ENCODE measurements at regions not wholly inside any gene's neighbourhood (a gene's known extent, or its start where the extent isn't known, plus 50 kb on each side); places are given as distances from the start of the nearest gene placed in this dataset.
A peak's percentile ranks its signal among the peaks of the same experiment; 100 is the strongest.
"Not testable (repeated sequence)": the region's sequence is repeated elsewhere in the genome, so short reads cannot be mapped to it uniquely, and the experiment has no call there.

DNA sequence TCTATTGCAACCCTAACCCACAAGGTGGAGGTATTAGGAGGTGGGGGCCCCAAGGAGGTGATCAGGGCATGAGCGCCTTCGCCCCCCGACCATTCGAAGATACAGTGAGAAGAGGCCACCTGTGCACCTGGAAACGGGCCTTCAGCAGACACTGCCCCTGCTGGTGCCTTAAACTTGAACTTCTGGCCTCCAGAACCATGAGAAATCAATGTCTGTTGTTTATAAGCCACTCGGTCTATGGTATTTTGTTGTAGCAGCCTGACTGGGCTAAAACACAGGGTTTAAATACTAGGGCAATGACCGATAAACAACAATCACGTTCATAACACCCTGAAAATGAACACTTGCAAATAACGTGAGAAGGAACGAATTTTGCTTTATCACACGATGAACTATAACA lies 85.2 kb upstream of the USP29 start:
- DNase-seq, result no peak

- not testable (repeated sequence) for DNase-seq
Observed at GRCh38 chr19:57035740-57036139, 84.0 kb upstream of the USP29 start.

GRCh38 chr19:57037556-57037955 lies 82.2 kb upstream of the USP29 start:
- DNase-seq, result no peak

DNA sequence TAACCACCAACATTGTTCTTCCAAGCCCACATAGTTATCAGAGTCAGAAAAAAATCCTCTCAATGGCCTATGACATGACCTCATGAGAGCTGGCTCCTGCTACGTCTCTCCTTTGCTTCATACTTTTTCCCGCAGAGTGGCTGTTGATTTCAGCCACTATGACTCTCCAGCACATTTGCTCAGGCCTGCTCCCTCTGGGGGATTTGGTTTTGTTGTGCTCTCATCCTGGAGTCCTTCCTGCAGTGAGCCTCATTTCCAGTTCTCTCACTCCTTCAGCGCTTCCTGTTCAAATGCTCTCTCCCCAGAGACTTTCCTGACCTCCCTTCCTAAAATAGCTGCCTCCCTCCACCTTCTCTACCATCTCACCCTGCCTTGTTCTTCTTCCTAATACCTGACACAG lies 72.0 kb upstream of the USP29 start:
- DNase-seq, result no peak

DNA sequence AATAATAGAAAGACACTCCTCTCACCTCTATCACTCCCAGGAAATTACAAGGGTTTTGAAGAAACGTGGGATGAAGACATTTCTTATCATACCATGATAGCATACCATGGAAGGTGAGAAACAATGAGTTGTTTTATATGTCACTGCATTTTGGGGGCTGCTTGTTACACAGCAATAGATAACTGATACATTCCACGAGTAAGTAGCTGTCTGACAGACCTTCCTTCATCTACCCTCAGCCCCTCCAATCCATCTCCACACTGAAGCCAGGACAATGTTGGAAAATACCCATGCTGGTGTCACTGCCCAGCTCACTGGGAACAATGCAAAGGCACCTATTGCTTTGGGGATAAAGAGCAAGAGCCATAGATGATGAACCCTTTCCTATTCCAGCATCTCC lies 68.9 kb upstream of the USP29 start:
- DNase-seq, result no peak

DNA sequence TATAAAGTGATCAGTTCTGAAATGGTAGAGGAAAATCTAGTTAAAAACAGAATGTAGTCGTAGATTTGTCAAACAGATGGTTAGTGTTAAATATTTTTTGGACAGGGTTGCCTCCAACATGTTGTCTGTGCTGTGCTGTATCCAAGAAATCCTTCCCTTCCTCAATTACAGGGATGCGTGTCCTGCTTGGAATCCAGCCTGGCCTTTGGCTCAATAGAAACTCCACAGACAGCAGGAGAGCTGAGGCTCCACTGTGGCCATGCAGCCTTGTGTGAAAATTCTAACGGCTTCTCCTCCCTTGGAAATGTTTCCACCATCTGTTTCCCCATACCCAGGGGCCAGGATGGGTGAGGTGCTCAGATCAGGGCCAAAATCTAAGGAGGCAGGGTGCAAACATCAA lies 67.7 kb upstream of the USP29 start:
- DNase-seq, result no peak

DNA sequence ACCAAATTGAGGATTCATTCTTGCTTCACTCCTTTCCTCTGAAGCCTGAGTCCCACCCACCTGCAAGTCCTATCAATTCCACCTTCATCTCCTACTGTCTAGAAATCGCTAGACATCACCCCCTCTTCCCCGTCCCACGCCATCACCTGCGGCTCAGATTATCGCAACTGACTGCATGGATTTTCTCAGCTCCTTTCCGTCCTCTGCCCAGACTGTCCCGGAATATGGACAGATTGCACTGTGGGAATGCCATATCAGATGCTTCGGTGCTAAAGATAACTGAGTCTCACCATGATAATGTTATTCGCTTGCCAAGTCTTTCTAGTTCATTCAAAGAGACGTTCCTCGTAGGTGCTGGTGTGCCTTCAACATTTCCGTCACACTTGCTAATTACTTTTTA lies 66.4 kb upstream of the USP29 start:
- DNase-seq, result no peak

DNA sequence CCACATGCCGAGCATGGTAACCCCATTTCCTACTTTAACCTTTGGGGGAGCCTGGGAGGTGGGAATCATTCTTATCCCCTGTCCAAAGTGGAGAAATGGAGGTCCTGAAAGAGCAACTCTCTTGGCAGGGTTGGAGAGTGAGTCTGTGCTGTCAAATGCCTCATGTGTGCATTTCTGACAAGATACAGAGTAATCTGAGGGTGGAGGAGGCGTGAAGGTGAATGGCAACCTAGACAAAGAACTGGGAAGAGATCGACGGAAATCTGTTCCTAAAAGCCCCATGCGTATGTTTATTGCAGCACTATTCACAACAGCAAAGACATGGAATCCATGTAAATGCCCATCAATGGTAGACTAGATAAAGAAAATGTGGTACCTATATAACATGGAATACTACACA lies 63.8 kb upstream of the USP29 start:
- no peak for DNase-seq

DNA sequence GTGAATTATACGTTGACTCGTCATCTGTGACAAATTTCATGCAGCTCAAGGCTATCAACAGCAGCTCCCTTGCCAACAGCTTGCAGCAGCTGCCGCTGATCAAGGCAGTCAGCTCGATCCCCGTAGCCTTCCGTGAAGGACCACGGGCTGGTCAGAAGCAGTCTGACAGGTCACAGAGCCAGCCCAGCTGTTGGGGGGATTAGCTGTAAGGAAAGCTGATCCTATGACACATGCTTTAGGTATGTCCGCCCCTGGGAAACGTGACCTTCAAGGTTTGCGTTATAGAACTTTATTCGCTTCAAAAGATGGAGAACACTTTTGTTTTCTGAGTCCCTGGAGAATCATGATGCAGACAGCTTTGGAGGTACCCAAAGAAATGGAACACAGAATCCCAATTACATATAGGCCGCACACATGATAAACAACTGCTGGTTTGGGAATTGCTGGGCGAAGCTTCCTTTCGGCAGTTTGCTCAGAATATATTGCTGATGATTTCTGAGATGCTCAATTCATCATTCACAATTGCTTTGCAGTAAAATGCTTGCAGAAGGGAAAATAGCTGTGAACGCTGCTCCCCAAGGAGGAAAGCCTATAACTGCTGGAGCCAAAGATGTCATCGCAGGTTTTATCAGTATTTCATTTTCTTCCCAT lies 62.6 kb upstream of the USP29 start:
- DNase-seq, result peak; percentile 2

- no peak for DNase-seq
Observed at GRCh38 chr19:57058871-57059270, 60.9 kb upstream of the USP29 start.

DNA sequence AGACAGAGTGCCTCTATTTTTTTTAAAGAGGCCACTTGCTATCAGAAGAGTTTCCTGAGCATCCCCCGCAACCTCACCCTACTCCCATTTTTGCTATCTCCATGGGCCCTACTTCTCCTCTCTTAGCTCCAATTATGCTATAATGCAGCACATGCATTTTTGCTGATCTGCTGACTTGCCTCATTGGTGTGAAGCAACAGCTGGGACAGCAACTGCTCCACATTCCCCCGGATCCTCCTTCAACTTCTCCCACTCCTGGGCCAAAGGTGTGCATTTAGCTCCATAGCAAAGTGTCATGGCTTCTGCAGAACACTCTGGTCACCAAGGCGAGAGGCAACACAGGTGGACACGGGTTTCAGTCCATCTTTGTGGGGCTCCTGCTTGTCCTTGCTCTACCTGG lies 56.7 kb upstream of the USP29 start:
- DNase-seq, result no peak

GRCh38 chr19:57067440-57067839 lies 52.3 kb upstream of the USP29 start:
- DNase-seq, result no peak

DNA sequence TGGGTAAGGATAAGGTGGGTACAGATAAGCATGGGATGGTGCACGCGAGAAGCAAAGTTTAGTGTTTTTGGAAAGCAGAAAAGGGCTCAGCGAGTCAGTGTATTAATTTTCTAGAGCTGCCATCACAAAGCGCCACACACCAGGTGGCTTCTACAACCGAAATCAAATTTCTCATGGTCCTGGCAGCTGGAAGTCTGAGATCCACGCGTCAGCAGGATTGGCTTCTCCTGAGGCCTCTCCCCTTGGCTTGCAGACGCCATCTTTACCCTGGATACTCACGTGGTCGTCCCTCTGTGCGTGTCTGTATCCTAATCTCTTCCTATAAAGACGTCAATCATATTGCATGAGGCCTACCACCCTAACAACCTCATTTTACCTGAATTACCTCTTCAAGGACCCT lies 51.5 kb upstream of the USP29 start:
- no peak for DNase-seq

DNA sequence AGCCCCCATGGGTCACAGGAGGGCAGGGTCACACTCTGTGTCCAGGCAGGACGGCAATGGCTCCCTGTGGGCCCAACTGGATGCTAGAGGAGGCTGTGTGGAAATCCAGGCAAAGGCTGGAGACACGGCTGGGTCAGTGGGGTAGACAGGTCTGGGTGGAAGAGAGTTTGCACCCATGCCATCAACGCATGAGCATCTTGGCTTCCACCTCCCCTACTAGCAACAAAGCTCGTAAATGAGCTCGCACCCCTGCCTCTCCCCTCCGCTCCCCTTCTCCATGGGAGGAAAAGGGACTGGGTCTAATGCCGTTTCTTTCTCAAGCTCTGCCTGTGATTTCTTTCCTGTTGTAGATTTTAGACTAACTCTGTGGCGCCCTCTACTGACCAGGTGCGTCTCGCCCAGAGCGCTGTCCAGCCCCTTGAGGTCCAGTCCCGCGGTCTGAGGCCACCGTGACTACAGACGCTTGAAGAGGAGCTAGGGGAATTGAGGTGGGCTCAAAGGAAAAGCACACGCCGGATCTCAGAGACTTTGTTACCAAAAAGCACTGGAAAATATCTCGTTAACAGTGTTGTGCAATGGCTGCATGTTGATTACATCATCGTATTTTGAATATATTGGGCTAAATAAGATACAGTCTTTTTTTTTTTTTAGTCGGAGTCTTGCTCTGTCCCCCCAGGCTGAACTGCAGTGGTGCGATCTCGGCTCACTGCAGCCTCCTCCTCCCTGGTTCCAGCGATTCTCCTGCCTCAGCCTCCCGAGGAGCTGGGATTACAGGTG lies 50.7 kb upstream of the USP29 start:
- no peak for DNase-seq

Data from fibroblast of skin of abdomen (primary cell).